ENCODE measurements at regions not wholly inside any gene's neighbourhood (a gene's known extent, or its start where the extent isn't known, plus 50 kb on each side); places are given as distances from the start of the nearest gene placed in this dataset.

GRCh38 chr13:73800011-73800410 is 334.2 kb downstream of the KLF12 start:
- DNase-seq (ENCODE audit: low spot score): no peak

GRCh38 chr13:73794755-73795154 is 339.4 kb downstream of the KLF12 start:
- no peak for DNase-seq (ENCODE audit: low spot score)

GRCh38 chr13:73793361-73793760 is 340.8 kb downstream of the KLF12 start:
- no peak for DNase-seq (ENCODE audit: low spot score)

GRCh38 chr13:73792796-73793195 is 341.4 kb downstream of the KLF12 start:
- DNase-seq (ENCODE audit: low spot score): no peak

- no peak for DNase-seq (ENCODE audit: low spot score)
These were observed 351.5 kb downstream of the KLF12 start for GRCh38 chr13:73782450-73783449.

GRCh38 chr13:73781384-73781783 is 352.8 kb downstream of the KLF12 start:
- DNase-seq (ENCODE audit: low spot score): no peak

- DNase-seq (ENCODE audit: low spot score): no peak
These were observed 354.3 kb downstream of the KLF12 start for GRCh38 chr13:73779881-73780280.

- DNase-seq (ENCODE audit: low spot score): no peak
These were observed 355.9 kb downstream of the KLF12 start for GRCh38 chr13:73778242-73778864.

GRCh38 chr13:73777134-73777533 is 357.1 kb downstream of the KLF12 start:
- DNase-seq (ENCODE audit: low spot score): no peak

- DNase-seq (ENCODE audit: low spot score): no peak
These were observed 357.9 kb downstream of the KLF12 start for GRCh38 chr13:73776151-73776785.

GRCh38 chr13:73773168-73773549 is 361.0 kb downstream of the KLF12 start:
- no peak for DNase-seq (ENCODE audit: low spot score)

GRCh38 chr13:73772449-73773167 is 361.6 kb downstream of the KLF12 start:
- no peak for DNase-seq (ENCODE audit: low spot score)

- DNase-seq (ENCODE audit: low spot score): no peak
These were observed 366.4 kb downstream of the KLF12 start for GRCh38 chr13:73767747-73768315.

- peak; percentile 73 for DNase-seq (ENCODE audit: low spot score)
These were observed 366.9 kb downstream of the KLF12 start for GRCh38 chr13:73767191-73767741.

- DNase-seq (ENCODE audit: low spot score): peak; percentile 72
These were observed 368.4 kb downstream of the KLF12 start for GRCh38 chr13:73765651-73766384.

- no peak for DNase-seq (ENCODE audit: low spot score)
These were observed 374.8 kb downstream of the KLF12 start for GRCh38 chr13:73759434-73759833.

- DNase-seq (ENCODE audit: low spot score): no peak
These were observed 376.5 kb downstream of the KLF12 start for GRCh38 chr13:73757481-73758233.

GRCh38 chr13:73754727-73755292 is 379.4 kb downstream of the KLF12 start:
- peak; percentile 48 for DNase-seq (ENCODE audit: low spot score)

GRCh38 chr13:73754241-73754640 is 380.0 kb downstream of the KLF12 start:
- no peak for DNase-seq (ENCODE audit: low spot score)

- no peak for DNase-seq (ENCODE audit: low spot score)
These were observed 382.9 kb downstream of the KLF12 start for GRCh38 chr13:73751290-73751689.

All from putamen (tissue), 1 donor.